Upper lobe of left lung (tissue), 4 donors: ENCODE measurements at regions not wholly inside any gene's neighbourhood (a gene's known extent, or its start where the extent isn't known, plus 50 kb on each side); places are given as distances from the start of the nearest gene placed in this dataset.

Experiments used
- CTCF ChIP-seq, 6 experiments: fragments of 450-650 bp in 4 of 6; fragments of 200-600 bp in 2 of 6; sonication (generic) in 2 of 6; IDR thresholded peaks; one replicate each; pipeline ENCODE4 v1.5.1; 2016 to 2019; ENCODE audit warnings: antibody characterized with exemption in 6 of 6
- POLR2AphosphoS5 ChIP-seq, 2 donors: sonication (generic); formaldehyde crosslinking; IDR thresholded peaks; one replicate each; pipeline ENCODE4 v1.5.1; 2017; ENCODE audit warnings: antibody characterized with exemption in 2 of 2

DNA sequence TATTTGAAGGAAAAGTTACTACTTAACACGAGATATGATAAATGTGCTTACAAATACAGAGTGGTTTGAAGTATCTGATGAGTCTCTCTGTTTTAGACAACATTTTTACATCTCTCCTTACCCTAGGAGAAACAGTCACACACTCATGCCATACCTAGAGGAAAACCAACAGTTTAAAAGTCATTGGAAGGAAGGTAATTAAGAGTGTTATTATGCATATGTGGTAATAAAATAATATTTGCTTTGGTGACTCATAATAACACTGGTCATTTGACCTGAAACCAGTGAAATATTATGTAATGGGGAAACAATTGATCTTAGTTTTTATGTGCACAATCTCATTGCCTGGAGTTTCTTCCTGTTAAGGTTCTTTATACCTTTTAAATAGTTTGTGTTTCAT is 136.9 kb upstream of the SOX21 start:
- TF ChIP-seq CTCF (IDR thresholded peaks at IDR 0.05): no peak
- no peak for TF ChIP-seq POLR2AphosphoS5 (IDR thresholded peaks at IDR 0.05)
